Sigmoid colon (tissue), 3 donors: ENCODE measurements at regions not wholly inside any gene's neighbourhood (a gene's known extent, or its start where the extent isn't known, plus 50 kb on each side); places are given as distances from the start of the nearest gene placed in this dataset.

Experiments
- POLR2A ChIP-seq, 2 donors: fragments of 450-650 bp; IDR thresholded peaks; one replicate each; pipeline ENCODE4 v1.6.1; 2016; ENCODE audit warnings: antibody characterized with exemption in 2 of 2, mild to moderate bottlenecking in 2 of 2, moderate library complexity in 2 of 2
- TF ChIP-seq, protein P1 (sequence below), 4 experiments: fragments of 450-650 bp in 3 of 4; fragments of 200-600 bp in 1 of 4; IDR thresholded peaks; one replicate each; pipeline ENCODE4 v1.5.1; 2016 to 2019; ENCODE audit warnings: antibody characterized with exemption in 4 of 4, mild to moderate bottlenecking in 3 of 4, moderate library complexity in 2 of 4

- TF ChIP-seq, protein P1, sequence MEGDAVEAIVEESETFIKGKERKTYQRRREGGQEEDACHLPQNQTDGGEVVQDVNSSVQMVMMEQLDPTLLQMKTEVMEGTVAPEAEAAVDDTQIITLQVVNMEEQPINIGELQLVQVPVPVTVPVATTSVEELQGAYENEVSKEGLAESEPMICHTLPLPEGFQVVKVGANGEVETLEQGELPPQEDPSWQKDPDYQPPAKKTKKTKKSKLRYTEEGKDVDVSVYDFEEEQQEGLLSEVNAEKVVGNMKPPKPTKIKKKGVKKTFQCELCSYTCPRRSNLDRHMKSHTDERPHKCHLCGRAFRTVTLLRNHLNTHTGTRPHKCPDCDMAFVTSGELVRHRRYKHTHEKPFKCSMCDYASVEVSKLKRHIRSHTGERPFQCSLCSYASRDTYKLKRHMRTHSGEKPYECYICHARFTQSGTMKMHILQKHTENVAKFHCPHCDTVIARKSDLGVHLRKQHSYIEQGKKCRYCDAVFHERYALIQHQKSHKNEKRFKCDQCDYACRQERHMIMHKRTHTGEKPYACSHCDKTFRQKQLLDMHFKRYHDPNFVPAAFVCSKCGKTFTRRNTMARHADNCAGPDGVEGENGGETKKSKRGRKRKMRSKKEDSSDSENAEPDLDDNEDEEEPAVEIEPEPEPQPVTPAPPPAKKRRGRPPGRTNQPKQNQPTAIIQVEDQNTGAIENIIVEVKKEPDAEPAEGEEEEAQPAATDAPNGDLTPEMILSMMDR (IDR thresholded peaks at IDR 0.05), result no peak
- no peak for TF ChIP-seq POLR2A (IDR thresholded peaks at IDR 0.05)
Observed at GRCh38 chr6:167428664-167429333, 103.9 kb downstream of the TTLL2 start.
